Esophagus muscularis mucosa (tissue), 4 donors: ENCODE measurements at regions not wholly inside any gene's neighbourhood (a gene's known extent, or its start where the extent isn't known, plus 50 kb on each side); places are given as distances from the start of the nearest gene placed in this dataset.
"Not testable (repeated sequence)": the region's sequence is repeated elsewhere in the genome, so short reads cannot be mapped to it uniquely, and the experiment has no call there.

Source experiments
- EP300 ChIP-seq: sonication (generic); formaldehyde crosslinking; IDR thresholded peaks from one replicate; pipeline ENCODE4 v1.6.1; 2017; ENCODE audit warnings: antibody characterized with exemption
- POLR2A ChIP-seq: fragments of 450-650 bp; IDR thresholded peaks from one replicate; pipeline ENCODE4 v1.6.1; 2017; ENCODE audit warnings: antibody characterized with exemption, moderate library complexity, mild to moderate bottlenecking, low read depth
- POLR2AphosphoS5 ChIP-seq, 2 donors: sonication (generic); formaldehyde crosslinking; IDR thresholded peaks; one replicate each; pipeline ENCODE4 v1.6.1; 2017; ENCODE audit warnings: antibody characterized with exemption in 2 of 2
- TF ChIP-seq, protein P1 (sequence below), 3 experiments: fragments of 200-600 bp in 2 of 3; fragments of 450-650 bp in 1 of 3; sonication (generic) in 2 of 3; IDR thresholded peaks; one replicate each; pipeline ENCODE4 v1.5.1; 2017 to 2019; ENCODE audit warnings: antibody characterized with exemption in 3 of 3, mild to moderate bottlenecking in 2 of 3, moderate library complexity in 1 of 3

- TF ChIP-seq, protein P1, sequence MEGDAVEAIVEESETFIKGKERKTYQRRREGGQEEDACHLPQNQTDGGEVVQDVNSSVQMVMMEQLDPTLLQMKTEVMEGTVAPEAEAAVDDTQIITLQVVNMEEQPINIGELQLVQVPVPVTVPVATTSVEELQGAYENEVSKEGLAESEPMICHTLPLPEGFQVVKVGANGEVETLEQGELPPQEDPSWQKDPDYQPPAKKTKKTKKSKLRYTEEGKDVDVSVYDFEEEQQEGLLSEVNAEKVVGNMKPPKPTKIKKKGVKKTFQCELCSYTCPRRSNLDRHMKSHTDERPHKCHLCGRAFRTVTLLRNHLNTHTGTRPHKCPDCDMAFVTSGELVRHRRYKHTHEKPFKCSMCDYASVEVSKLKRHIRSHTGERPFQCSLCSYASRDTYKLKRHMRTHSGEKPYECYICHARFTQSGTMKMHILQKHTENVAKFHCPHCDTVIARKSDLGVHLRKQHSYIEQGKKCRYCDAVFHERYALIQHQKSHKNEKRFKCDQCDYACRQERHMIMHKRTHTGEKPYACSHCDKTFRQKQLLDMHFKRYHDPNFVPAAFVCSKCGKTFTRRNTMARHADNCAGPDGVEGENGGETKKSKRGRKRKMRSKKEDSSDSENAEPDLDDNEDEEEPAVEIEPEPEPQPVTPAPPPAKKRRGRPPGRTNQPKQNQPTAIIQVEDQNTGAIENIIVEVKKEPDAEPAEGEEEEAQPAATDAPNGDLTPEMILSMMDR (IDR thresholded peaks at IDR 0.05): not testable (repeated sequence)
- not testable (repeated sequence) for TF ChIP-seq POLR2AphosphoS5 (IDR thresholded peaks at IDR 0.05); EP300; POLR2A
These were observed 51.6 kb upstream of the FSIP2 start for GRCh38 chr2:185687001-185687400.
